Adipocyte (in vitro differentiated cells): ENCODE measurements at regions not wholly inside any gene's neighbourhood (a gene's known extent, or its start where the extent isn't known, plus 50 kb on each side); places are given as distances from the start of the nearest gene placed in this dataset.

ENCODE experiments used
- DNase-seq: peaks from one replicate; pipeline ENCODE4 v3.0.0-alpha.2; 2015; ENCODE audit warnings: low read depth
- H3K27me3 ChIP-seq: replicated peaks from 2 replicates; pipeline ENCODE4 v1.7.0; 2013; ENCODE audit warnings: mild to moderate bottlenecking, low read length, moderate library complexity; ENCODE audit not compliant: control insufficient read depth, insufficient read depth
- H3K36me3 ChIP-seq: 2 replicates; pipeline ENCODE4 v1.7.0; 2013; ENCODE audit warnings: low read length, mild to moderate bottlenecking, moderate library complexity; ENCODE audit not compliant: control insufficient read depth, insufficient read depth, severe bottlenecking
- H3K4me1 ChIP-seq: 2 replicates; pipeline ENCODE4 v1.7.0; 2013; ENCODE audit warnings: mild to moderate bottlenecking, low read length, moderate library complexity; ENCODE audit not compliant: control insufficient read depth, insufficient read depth
- H3K4me3 ChIP-seq: 2 replicates; pipeline ENCODE4 v1.7.0; 2013; ENCODE audit warnings: mild to moderate bottlenecking, low read length, moderate library complexity
- H3K9ac ChIP-seq: 2 replicates; pipeline ENCODE4 v1.7.0; 2013; ENCODE audit warnings: mild to moderate bottlenecking, low read length, moderate library complexity
- H3K9me3 ChIP-seq: 2 replicates; pipeline ENCODE4 v1.7.0; 2013; ENCODE audit warnings: mild to moderate bottlenecking, low read length, moderate library complexity; ENCODE audit not compliant: control insufficient read depth

DNA sequence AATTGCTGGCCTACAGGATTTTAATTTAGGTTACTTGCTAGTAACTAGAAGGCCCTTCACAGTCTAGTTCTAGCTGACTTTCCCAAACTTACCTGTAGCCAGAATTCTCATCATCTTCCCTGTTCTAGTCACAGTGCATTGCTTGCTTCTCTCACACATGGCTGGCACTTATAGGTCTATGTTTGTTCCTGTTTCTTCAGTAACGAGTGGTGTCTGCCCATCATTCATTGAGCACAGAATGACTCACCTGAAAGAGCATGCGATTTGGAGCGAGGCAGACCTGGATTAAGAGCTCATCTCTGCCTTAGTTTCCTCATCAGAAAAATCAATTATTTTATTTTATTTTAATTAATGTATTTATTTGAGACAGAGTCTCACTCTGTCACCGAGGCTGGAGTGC, 201.7 kb upstream of the ANK2 start:
- no peak overlapping the region for H3K9ac ChIP-seq
- H3K36me3 ChIP-seq: no peaks in the 10 kb centered on the region
- H3K4me3 ChIP-seq: no peak overlapping the region
- no peaks in the 10 kb centered on the region for H3K27me3 ChIP-seq
- no peaks in the 10 kb centered on the region for H3K9me3 ChIP-seq
- peaks cover 6% of the 10 kb centered on the region for H3K4me1 ChIP-seq
- no peak for DNase-seq

DNA sequence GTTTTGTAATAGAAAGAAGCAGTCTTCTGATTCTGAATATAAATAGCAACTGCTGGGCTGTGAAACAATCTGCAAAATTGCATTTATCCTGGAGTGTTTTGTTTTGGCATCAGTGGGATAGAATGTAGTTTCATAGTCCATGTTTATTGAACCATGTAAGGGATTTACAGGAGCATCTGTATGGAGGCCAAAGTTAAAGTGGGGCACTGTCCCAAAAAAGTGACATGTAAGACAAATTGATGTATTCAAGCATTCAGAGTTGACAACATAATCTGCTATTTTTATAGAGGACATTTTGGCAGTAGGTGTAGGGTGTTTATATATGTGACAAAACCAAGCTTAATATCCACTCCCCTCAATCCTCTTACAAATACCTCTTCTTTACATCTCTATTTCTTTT, 200.5 kb upstream of the ANK2 start:
- no peak overlapping the region for H3K4me3 ChIP-seq
- H3K9me3 ChIP-seq: no peaks in the 10 kb centered on the region
- H3K9ac ChIP-seq: no peak overlapping the region
- H3K4me1 ChIP-seq: peaks cover 6% of the 10 kb centered on the region
- no peaks in the 10 kb centered on the region for H3K27me3 ChIP-seq
- peak; percentile 28 for DNase-seq
- H3K36me3 ChIP-seq: no peaks in the 10 kb centered on the region

DNA sequence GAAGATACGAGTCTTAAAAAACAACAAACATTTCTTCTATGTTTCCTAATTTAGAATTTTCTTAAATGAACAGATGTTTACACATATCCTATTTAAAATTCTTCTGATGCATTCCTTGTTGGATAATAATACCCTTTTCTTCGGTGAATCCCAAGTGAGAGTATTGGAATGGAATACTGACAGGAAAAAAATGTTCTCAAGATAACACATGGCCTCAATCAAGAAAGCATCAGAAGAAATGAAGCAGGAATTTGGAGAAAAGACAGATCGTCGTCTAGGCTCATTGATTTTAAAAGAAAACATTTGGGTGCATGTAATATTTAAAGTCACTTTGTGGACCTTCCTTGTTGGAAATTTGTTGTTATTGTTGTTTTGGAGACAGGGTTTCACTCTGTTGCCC, 196.9 kb upstream of the ANK2 start:
- no peak overlapping the region for H3K9ac ChIP-seq

DNA sequence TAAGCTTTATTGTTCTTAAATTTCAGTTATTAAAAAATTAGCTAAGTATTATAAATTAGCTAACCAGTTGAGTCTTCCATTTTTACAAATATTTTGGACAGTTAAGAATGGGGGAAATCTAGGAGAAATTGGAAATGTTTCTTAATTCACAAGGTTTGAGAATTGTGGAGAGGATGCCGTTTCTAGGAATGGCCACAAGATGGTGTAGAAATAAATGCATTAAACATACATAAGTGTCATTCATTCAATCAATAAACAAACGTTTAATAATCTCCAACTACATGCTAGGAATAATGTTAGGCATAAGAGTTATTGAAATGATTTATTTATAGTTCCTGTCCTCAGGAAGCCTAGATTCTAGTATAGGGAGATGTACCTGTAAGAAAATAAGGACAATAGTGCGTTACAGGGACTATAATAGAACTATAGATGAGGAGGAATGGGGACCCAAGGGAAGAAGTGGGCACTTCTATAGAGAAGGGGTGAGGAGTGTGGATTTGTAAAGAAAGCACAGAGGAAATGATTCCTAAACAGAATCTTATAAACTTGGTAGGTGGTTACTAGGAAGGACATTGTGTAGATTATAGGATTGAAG, 195.7 kb upstream of the ANK2 start:
- H3K9me3 ChIP-seq: no peaks in the 10 kb centered on the region
- H3K4me1 ChIP-seq: peaks cover 19% of the 10 kb centered on the region
- H3K36me3 ChIP-seq: no peaks in the 10 kb centered on the region
- no peak overlapping the region for H3K9ac ChIP-seq
- no peak overlapping the region for H3K4me3 ChIP-seq
- peak; percentile 25 for DNase-seq
- no peaks in the 10 kb centered on the region for H3K27me3 ChIP-seq

More for the DNA sequence above, 196.9 kb upstream of the ANK2 start:
- Histone ChIP-seq H3K36me3 (no peaks in the 10 kb centered on the region), H3K9me3 (no peaks in the 10 kb centered on the region), H3K4me1 (peaks cover 15% of the 10 kb centered on the region), H3K27me3 (no peaks in the 10 kb centered on the region), H3K4me3 (peak overlapping the region; percentile 38)
- no peak for DNase-seq

DNA sequence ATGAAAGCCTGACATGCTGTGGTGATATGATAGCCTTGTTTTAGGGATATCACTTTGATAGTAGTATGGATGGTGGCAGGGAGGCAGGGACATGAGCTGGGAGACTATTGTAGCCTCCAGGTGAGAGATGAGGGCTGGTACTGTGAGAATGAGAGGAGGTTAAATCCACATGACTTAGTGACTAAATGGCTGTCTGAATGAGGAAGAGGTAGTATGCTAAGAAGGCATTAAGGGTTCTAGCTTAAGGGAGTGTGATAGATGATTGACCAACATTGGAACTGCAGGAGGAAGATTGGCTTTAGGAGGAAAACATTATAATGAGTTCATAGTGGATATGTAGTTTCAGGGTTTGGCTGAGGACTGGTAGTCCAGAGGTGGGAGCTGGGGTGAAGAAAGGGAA, 195.0 kb upstream of the ANK2 start:
- no peak for DNase-seq
- Histone ChIP-seq H3K36me3 (no peaks in the 10 kb centered on the region), H3K9me3 (no peaks in the 10 kb centered on the region), H3K27me3 (no peaks in the 10 kb centered on the region), H3K4me1 (peaks cover 19% of the 10 kb centered on the region), H3K9ac (no peak overlapping the region), H3K4me3 (no peak overlapping the region)

DNA sequence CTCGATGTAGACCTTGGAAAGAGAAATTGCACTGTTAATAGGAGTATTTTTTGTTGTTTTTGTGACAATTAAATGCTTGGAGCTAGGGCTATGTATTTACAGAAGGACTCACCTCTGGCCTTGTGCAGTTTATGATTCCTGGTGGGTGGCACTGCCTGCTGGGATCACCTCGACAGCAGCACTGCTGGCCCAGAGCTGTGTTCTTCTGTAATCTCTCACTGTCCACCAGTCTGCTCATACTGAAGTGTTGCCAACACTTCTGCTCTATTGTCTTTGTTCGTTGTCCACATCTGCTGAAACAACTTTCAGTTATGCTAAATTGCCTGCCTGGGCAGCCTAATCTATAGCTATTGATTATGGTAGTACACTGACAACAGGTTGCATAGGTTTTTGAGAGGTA, 194.4 kb upstream of the ANK2 start:
- Histone ChIP-seq H3K9me3 (no peaks in the 10 kb centered on the region), H3K4me3 (no peak overlapping the region), H3K36me3 (no peaks in the 10 kb centered on the region), H3K9ac (no peak overlapping the region), H3K4me1 (peaks cover 19% of the 10 kb centered on the region), H3K27me3 (no peaks in the 10 kb centered on the region)
- DNase-seq: no peak

DNA sequence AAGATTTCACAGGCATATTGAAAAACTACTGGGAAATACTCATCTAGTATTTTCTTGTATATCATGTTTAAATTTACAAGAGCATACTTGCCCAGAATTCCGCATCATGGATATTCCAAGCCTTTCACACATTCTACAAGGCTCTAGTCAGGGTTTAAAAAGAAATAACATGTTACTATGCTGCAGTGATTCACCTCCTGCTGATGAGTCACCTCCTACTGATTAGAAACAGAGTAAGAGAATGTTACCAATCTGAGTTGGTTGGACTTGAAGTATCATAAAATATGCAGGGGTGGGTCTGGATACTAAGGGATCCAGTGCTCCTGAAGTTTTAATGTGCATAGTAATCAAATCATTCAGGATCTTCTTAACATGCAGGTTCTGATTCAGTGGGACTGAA, 192.0 kb upstream of the ANK2 start:
- no peak overlapping the region for H3K9ac ChIP-seq
- H3K27me3 ChIP-seq: no peaks in the 10 kb centered on the region
- peaks cover 31% of the 10 kb centered on the region for H3K4me1 ChIP-seq
- peak; percentile 88 for DNase-seq
- H3K9me3 ChIP-seq: no peaks in the 10 kb centered on the region
- H3K36me3 ChIP-seq: no peaks in the 10 kb centered on the region
- H3K4me3 ChIP-seq: no peak overlapping the region

DNA sequence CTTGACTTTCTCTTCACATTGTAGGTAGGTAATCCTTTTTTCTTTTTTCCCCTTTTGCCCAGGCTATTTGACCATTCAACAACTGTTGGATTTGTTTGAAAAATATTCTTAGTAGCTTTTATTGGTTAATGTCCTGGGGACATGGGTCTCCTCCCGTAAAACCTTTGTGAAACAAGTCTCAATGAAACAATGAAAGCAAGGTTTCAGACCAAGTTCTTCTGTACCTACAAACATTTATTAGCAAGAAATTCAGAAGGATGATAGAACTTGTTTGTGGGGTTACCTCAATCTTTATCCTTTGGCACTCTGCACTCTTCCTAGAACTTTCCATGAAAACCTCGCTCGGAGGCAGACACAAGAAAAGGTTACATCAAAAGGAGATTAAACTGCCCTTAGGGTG, 190.7 kb upstream of the ANK2 start:
- no peak overlapping the region for H3K9ac ChIP-seq
- no peak overlapping the region for H3K4me3 ChIP-seq
- H3K36me3 ChIP-seq: no peaks in the 10 kb centered on the region
- H3K9me3 ChIP-seq: no peaks in the 10 kb centered on the region
- H3K27me3 ChIP-seq: no peaks in the 10 kb centered on the region
- DNase-seq: no peak
- H3K4me1 ChIP-seq: peaks cover 33% of the 10 kb centered on the region

DNA sequence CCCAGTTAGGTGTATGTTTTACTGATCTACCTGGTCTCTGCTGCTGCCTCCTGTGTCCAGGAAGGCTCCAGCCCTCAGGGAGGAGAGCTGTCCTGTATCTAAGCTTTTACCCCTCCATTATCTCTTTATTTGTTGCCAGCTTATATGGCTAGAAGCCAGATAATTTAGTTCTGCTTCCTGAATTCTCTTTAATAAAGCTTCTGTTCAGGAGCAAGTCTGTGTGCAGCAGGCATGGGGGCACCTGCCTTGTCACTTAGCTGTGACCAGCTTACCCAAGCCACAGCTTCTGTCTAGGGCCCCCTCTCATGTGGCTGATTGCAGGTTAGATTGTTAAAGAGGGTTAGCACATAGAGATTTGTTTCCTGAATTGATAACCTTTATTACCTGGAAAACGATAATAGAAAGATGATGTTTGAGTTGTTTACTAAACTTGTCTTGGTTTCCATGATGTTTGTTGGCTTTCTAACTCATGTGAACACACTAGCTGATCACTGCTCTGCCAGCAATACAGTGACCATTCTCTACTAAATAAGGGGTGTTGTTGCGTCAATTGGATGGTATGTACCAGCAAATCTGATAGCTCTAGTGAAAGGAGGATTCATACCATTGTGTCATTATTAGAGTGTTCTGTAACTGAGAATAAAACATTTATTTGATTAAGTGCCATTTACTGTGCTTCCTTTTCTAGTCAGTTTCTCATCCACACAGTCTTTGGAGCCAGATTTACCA, 189.8 kb upstream of the ANK2 start:
- no peaks in the 10 kb centered on the region for H3K36me3 ChIP-seq
- H3K4me3 ChIP-seq: no peak overlapping the region
- peaks cover 33% of the 10 kb centered on the region for H3K4me1 ChIP-seq
- no peaks in the 10 kb centered on the region for H3K27me3 ChIP-seq
- no peaks in the 10 kb centered on the region for H3K9me3 ChIP-seq
- no peak overlapping the region for H3K9ac ChIP-seq
- peak; percentile 7 for DNase-seq

DNA sequence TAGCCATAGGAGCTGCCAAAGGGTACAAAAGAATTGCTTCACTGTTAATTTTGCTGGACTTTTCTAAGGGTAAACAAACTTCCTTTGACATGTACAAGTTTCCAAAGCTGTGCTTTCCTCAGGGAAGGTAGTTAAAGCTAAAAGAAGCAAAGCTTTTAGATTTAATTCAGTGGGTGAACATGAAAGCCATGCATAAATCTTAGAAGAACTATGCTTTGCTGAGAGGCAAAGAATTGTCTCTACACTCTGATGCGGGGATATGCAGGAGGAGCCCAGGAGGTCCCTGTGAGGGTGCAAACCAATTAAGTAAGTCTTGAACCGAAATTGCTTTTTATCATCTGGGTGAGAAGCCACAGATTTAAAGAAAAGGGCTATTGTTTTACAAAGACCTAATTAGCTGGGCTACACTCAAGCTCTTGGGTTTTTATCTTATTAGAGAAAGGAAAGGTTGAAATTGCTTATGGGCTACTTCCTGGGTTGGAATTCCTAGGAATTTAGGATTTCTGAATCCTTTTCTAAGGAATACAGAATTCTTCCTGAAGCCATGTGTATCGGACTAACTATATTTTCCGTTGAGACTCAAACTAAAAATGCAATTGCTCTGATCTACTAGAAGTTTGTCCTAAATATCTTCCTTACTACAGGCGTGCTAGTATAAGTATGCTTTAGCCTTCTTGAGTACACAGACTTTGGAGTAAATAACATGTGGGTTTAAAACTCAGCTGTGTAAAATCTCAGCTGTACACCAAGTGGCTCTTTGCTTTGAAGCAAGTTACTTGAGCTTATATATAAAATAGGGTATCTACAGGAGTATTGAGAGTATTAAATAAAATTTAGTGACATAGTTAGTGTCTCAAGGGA, 188.4 kb upstream of the ANK2 start:
- Histone ChIP-seq H3K4me1 (peaks cover 36% of the 10 kb centered on the region), H3K27me3 (no peaks in the 10 kb centered on the region), H3K4me3 (no peak overlapping the region), H3K9ac (no peak overlapping the region), H3K9me3 (no peaks in the 10 kb centered on the region), H3K36me3 (no peaks in the 10 kb centered on the region)
- DNase-seq: peak; percentile 15
